ENCODE measurements at regions not wholly inside any gene's neighbourhood (a gene's known extent, or its start where the extent isn't known, plus 50 kb on each side); places are given as distances from the start of the nearest gene placed in this dataset.

GRCh38 chr14:76641541-76641940 is 119.7 kb upstream of the VASH1 start:
- H3K4me1 ChIP-seq (ENCODE audit: control insufficient read depth in 1 of 2, insufficient read depth in 2 of 2, low read length in 2 of 2), result no peaks in the 10 kb centered on the region
- H3K4me3 ChIP-seq (replicated peaks in 1 of 3; ENCODE audit: low read depth in 2 of 3, low read length in 3 of 3), result no peak overlapping the region
- H3K36me3 Mint-ChIP-seq, result no peaks in the 10 kb centered on the region
- no peak overlapping the region for H3K4me2 ChIP-seq (replicated peaks; ENCODE audit: extremely low read depth, low read length, poor library complexity, severe bottlenecking)
- H3K27me3 Mint-ChIP-seq (ENCODE audit: low read depth in 3 of 3), result peaks cover 3 to 14% (median 14%) of the 10 kb centered on the region in 3 donors
- DNase-seq, result no peak
- intact Hi-C loops (cut with micrococcal nuclease), result no loop called here
- TF ChIP-seq, protein P1, sequence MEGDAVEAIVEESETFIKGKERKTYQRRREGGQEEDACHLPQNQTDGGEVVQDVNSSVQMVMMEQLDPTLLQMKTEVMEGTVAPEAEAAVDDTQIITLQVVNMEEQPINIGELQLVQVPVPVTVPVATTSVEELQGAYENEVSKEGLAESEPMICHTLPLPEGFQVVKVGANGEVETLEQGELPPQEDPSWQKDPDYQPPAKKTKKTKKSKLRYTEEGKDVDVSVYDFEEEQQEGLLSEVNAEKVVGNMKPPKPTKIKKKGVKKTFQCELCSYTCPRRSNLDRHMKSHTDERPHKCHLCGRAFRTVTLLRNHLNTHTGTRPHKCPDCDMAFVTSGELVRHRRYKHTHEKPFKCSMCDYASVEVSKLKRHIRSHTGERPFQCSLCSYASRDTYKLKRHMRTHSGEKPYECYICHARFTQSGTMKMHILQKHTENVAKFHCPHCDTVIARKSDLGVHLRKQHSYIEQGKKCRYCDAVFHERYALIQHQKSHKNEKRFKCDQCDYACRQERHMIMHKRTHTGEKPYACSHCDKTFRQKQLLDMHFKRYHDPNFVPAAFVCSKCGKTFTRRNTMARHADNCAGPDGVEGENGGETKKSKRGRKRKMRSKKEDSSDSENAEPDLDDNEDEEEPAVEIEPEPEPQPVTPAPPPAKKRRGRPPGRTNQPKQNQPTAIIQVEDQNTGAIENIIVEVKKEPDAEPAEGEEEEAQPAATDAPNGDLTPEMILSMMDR (IDR thresholded peaks at IDR 0.05), result no peak
- H3K9me3 Mint-ChIP-seq, result peaks cover 0 to 4% (median under 1%) of the 10 kb centered on the region in 7 donors
- H3K27ac ChIP-seq (ENCODE audit: low read depth in 1 of 2, low read length in 2 of 2), result no peak overlapping the region
- no peaks in the 10 kb centered on the region for H3K79me2 ChIP-seq (ENCODE audit: insufficient read depth, low read length)
- H3K4me1 Mint-ChIP-seq, result no peaks in the 10 kb centered on the region
- H3K4me3 Mint-ChIP-seq, result peak overlapping the region in 1 of 2 donors; percentile 1
- H4K20me1 ChIP-seq (ENCODE audit: insufficient read depth, low read length), result no peaks in the 10 kb centered on the region
- H3K9me3 ChIP-seq (replicated peaks in 1 of 2; ENCODE audit: control insufficient read depth in 1 of 2, insufficient read depth in 1 of 2, low read length in 2 of 2), result no peaks in the 10 kb centered on the region
- no peaks in the 10 kb centered on the region for H3K36me3 ChIP-seq (replicated peaks in 1 of 2; ENCODE audit: control insufficient read depth in 1 of 2, insufficient read depth in 2 of 2, low read length in 2 of 2)
- WGBS (ENCODE audit: insufficient coverage), result 41% methylated on average over 3 of the region's 4 CpGs
- no peak overlapping the region for H3K9ac ChIP-seq (ENCODE audit: insufficient read depth, low read length, poor library complexity, severe bottlenecking)
- no peaks in the 10 kb centered on the region for H3K27me3 ChIP-seq (ENCODE audit: control insufficient read depth in 2 of 2, insufficient read depth in 2 of 2, low read length in 2 of 2)
- no peak overlapping the region for H2AFZ ChIP-seq (ENCODE audit: insufficient read depth, low read depth, low read length, poor library complexity, severe bottlenecking)
- H3K27ac Mint-ChIP-seq, result no peak overlapping the region

- intact Hi-C loops (cut with micrococcal nuclease), result no loop called here
- TF ChIP-seq, protein P1 (IDR thresholded peaks at IDR 0.05), result no peak
- Histone ChIP-seq H3K79me2 (ENCODE audit: insufficient read depth, low read length) (no peaks in the 10 kb centered on the region), H3K9me3 (replicated peaks in 1 of 2; ENCODE audit: control insufficient read depth in 1 of 2, insufficient read depth in 1 of 2, low read length in 2 of 2) (no peaks in the 10 kb centered on the region), H3K27me3 (ENCODE audit: control insufficient read depth in 2 of 2, insufficient read depth in 2 of 2, low read length in 2 of 2) (no peaks in the 10 kb centered on the region), H3K4me2 (replicated peaks; ENCODE audit: extremely low read depth, low read length, poor library complexity, severe bottlenecking) (no peak overlapping the region), H2AFZ (ENCODE audit: insufficient read depth, low read depth, low read length, poor library complexity, severe bottlenecking) (no peak overlapping the region), H3K4me3 (replicated peaks in 1 of 3; ENCODE audit: low read depth in 2 of 3, low read length in 3 of 3) (no peak overlapping the region), H3K4me1 (ENCODE audit: control insufficient read depth in 1 of 2, insufficient read depth in 2 of 2, low read length in 2 of 2) (no peaks in the 10 kb centered on the region), H3K36me3 (replicated peaks in 1 of 2; ENCODE audit: control insufficient read depth in 1 of 2, insufficient read depth in 2 of 2, low read length in 2 of 2) (no peaks in the 10 kb centered on the region), H3K27ac (ENCODE audit: low read depth in 1 of 2, low read length in 2 of 2) (no peak overlapping the region), H3K9ac (ENCODE audit: insufficient read depth, low read length, poor library complexity, severe bottlenecking) (no peak overlapping the region), H4K20me1 (ENCODE audit: insufficient read depth, low read length) (no peaks in the 10 kb centered on the region)
- Mint-ChIP-seq H3K4me3 (no peak overlapping the region), H3K27ac (no peak overlapping the region), H3K36me3 (no peaks in the 10 kb centered on the region), H3K9me3 (no peaks in the 10 kb centered on the region), H3K27me3 (ENCODE audit: low read depth in 3 of 3) (peaks cover 6 to 12% (median 11%) of the 10 kb centered on the region in 3 donors), H3K4me1 (no peaks in the 10 kb centered on the region)
- DNase-seq, result no peak
- 75% methylated on average over 4 of the region's 6 CpGs for WGBS (ENCODE audit: insufficient coverage)
These were observed 117.4 kb upstream of the VASH1 start for GRCh38 chr14:76643887-76644286.
